ENCODE measurements at regions not wholly inside any gene's neighbourhood (a gene's known extent, or its start where the extent isn't known, plus 50 kb on each side); places are given as distances from the start of the nearest gene placed in this dataset.
"Not testable (repeated sequence)": the region's sequence is repeated elsewhere in the genome, so short reads cannot be mapped to it uniquely, and the experiment has no call there.

DNA sequence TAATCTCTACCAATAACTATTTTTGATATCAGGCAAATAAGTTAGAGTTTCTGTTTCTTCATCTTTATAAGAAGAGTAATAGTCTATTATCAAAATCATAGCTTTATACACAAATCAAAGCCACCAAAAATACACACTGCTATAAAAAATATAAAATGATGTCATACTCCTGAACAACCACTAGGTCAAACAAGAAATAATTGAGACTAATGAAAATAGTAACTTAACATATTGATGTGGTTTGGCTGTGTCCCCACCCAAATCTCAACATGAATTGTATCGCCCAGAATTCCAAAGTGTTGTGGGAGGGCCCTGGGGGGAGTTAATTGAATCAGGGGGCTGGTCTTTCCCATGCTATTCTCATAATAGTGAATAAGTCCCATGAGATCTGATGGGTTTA is 2277.5 kb downstream of the ARAP2 start:
- TF ChIP-seq CTCF (IDR thresholded peaks at IDR 0.05; ENCODE audit: insufficient read depth, low read depth, low read length) = peak; percentile 10
- no peak for DNase-seq (ENCODE audit: low read depth)
- no peak overlapping the region for H3K4me3 ChIP-seq (ENCODE audit: low read depth, low read length)

GRCh38 chr4:33974270-33974669 is 2270.0 kb downstream of the ARAP2 start:
- H3K4me3 ChIP-seq (ENCODE audit: low read depth, low read length) = no peak overlapping the region
- TF ChIP-seq CTCF (IDR thresholded peaks at IDR 0.05; ENCODE audit: insufficient read depth, low read depth, low read length) = no peak
- no peak for DNase-seq (ENCODE audit: low read depth)

DNA sequence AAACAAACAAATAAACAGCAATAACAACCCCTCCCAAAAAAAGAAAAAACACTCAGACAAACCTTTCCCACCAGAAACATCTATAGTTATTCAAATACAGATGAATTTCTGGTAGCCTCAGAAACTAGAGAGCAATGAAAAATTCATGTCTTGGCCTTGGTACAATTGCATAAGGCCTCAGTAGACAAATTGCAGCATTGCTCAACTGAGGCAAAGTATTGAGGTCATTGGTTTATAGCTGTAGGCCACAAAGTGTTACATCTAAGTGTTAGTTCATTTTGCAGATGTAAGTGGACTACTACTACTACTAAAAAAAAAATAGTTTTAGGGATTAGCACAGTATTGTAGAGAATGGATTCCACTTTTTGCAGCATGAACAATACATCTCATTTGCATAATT is 2268.3 kb downstream of the ARAP2 start:
- H3K4me3 ChIP-seq (ENCODE audit: low read depth, low read length) = no peak overlapping the region
- DNase-seq (ENCODE audit: low read depth) = peak; percentile 68
- no peak for TF ChIP-seq CTCF (IDR thresholded peaks at IDR 0.05; ENCODE audit: insufficient read depth, low read depth, low read length)

DNA sequence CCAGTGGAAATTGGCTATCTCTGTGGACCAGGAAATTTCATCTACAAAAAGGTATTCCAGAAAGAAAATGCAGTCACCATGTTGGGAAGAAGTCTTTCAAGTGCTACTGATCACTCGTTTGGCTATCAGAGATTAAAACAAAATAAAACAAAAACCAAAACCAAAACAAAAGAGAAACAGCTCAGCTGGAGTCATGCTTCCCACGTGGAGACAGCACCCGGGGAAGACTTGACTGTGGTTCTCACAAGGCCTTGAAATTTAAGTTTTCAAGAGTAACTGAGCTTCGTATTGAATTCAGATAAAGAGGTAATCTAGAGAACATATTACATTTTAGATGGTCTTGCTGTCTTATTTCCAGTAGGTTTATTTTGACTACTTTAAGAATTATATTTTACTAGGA is 2264.5 kb downstream of the ARAP2 start:
- not testable (repeated sequence) for H3K4me3 ChIP-seq (ENCODE audit: low read depth, low read length)
- peak; percentile 20 for DNase-seq (ENCODE audit: low read depth)

GRCh38 chr4:33980361-33980760 is 2264.0 kb downstream of the ARAP2 start:
- no peak overlapping the region for H3K4me3 ChIP-seq (ENCODE audit: low read depth, low read length)
- no peak for DNase-seq (ENCODE audit: low read depth)
- TF ChIP-seq CTCF (IDR thresholded peaks at IDR 0.05; ENCODE audit: insufficient read depth, low read depth, low read length) = no peak

DNA sequence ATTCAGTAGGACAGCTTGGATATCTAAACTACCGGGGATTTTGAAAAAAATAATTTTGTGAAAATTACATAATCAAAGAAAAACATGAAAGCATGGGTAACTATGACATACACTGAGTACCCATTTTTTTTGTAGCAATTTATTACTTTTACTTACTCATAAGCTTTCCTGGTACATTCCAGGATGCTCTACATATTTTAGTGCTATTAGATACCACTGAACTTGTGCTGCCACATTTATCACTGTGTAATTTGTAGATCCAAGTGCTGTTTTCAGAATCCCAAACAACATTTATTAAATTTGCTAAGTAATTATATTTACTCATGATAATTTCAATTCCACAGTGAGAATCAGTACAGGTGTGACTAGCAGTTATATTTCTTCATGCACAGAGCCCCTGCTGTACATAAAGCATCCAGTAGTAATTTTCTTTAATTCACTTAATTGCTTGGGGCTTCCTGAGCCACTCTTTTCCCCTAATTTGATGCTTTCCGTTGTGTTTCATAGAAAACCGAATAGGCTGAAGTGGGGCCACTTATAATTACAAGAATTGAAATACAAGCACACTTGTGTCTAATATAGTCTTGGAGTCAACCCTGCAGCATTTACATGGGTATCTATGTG is 2254.4 kb downstream of the ARAP2 start:
- TF ChIP-seq CTCF (IDR thresholded peaks at IDR 0.05; ENCODE audit: insufficient read depth, low read depth, low read length) = no peak
- no peak for DNase-seq (ENCODE audit: low read depth)
- H3K4me3 ChIP-seq (ENCODE audit: low read depth, low read length) = no peak overlapping the region

GRCh38 chr4:33996075-33996718 is 2248.1 kb downstream of the ARAP2 start:
- TF ChIP-seq CTCF (IDR thresholded peaks at IDR 0.05; ENCODE audit: insufficient read depth, low read depth, low read length) = no peak
- H3K4me3 ChIP-seq (ENCODE audit: low read depth, low read length) = no peak overlapping the region
- DNase-seq (ENCODE audit: low read depth) = no peak
